ENCODE measurements at regions not wholly inside any gene's neighbourhood (a gene's known extent, or its start where the extent isn't known, plus 50 kb on each side); places are given as distances from the start of the nearest gene placed in this dataset.

- Histone ChIP-seq H3K27ac (ENCODE audit: low read length) (no peak overlapping the region), H3K27me3 (ENCODE audit: control insufficient read depth, insufficient read depth, low read length) (no peaks in the 10 kb centered on the region), H3K9me3 (ENCODE audit: control insufficient read depth, insufficient read depth, low read depth, low read length) (no peaks in the 10 kb centered on the region), H3K4me3 (ENCODE audit: low read depth in 2 of 2, low read length in 2 of 2) (no peak overlapping the region), H3K36me3 (ENCODE audit: control insufficient read depth, insufficient read depth, low read length) (no peaks in the 10 kb centered on the region; the same call in 1 of the 2 replicates), H3K4me1 (ENCODE audit: control insufficient read depth, insufficient read depth, low read length) (no peaks in the 10 kb centered on the region)
- in situ Hi-C loops (cut with HindIII; ENCODE audit: low pct_unique_long_range_greater_than_20kb, low sequenced_read_pairs) = no loop called here
- TF ChIP-seq CTCF (IDR thresholded peaks at IDR 0.05) = no peak
- DNase-seq (ENCODE audit: low read depth, low spot score) (no peak), ATAC-seq (no peak)
- BruUV-seq (replicated peaks) = no TSS peak
- CTCF ChIA-PET = no interaction called here
- intact Hi-C loops (cut with micrococcal nuclease; ENCODE audit: unreplicated experiment) = no loop called here
- POLR2A ChIA-PET = interaction anchor here (0.6 kb wide), 2 partner anchors 62 to 299 kb away, joined by 3 to 7 read pairs; no protein-coding TSS in a partner anchor
Observed at GRCh38 chr2:209160800-209161588, 262.9 kb upstream of the MAP2 start.

- intact Hi-C loops (cut with micrococcal nuclease; ENCODE audit: unreplicated experiment) (no loop called here), in situ Hi-C loops (cut with HindIII; ENCODE audit: low pct_unique_long_range_greater_than_20kb, low sequenced_read_pairs) (no loop called here)
- DNase-seq (ENCODE audit: low read depth, low spot score) (no peak), ATAC-seq (no peak)
- H3K4me1 ChIP-seq (ENCODE audit: control insufficient read depth, insufficient read depth, low read length) = no peaks in the 10 kb centered on the region
- H3K9me3 ChIP-seq (ENCODE audit: control insufficient read depth, insufficient read depth, low read depth, low read length) = no peaks in the 10 kb centered on the region
- H3K27me3 ChIP-seq (ENCODE audit: control insufficient read depth, insufficient read depth, low read length) = no peaks in the 10 kb centered on the region
- H3K36me3 ChIP-seq (ENCODE audit: control insufficient read depth, insufficient read depth, low read length) = no peaks in the 10 kb centered on the region; the same call in 1 of the 2 replicates
- TF ChIP-seq TCF7L2 (IDR thresholded peaks at IDR 0.05; ENCODE audit: low read depth, low read length) (no peak), POLR2AphosphoS5 (IDR thresholded peaks at IDR 0.05; ENCODE audit: low read depth, low read length) (no peak), SIN3A (IDR thresholded peaks at IDR 0.05; ENCODE audit: borderline replicate concordance, insufficient read depth, low read depth, low read length) (no peak), CTCF (IDR thresholded peaks at IDR 0.05) (no peak)
- TF ChIP-seq, protein P1, sequence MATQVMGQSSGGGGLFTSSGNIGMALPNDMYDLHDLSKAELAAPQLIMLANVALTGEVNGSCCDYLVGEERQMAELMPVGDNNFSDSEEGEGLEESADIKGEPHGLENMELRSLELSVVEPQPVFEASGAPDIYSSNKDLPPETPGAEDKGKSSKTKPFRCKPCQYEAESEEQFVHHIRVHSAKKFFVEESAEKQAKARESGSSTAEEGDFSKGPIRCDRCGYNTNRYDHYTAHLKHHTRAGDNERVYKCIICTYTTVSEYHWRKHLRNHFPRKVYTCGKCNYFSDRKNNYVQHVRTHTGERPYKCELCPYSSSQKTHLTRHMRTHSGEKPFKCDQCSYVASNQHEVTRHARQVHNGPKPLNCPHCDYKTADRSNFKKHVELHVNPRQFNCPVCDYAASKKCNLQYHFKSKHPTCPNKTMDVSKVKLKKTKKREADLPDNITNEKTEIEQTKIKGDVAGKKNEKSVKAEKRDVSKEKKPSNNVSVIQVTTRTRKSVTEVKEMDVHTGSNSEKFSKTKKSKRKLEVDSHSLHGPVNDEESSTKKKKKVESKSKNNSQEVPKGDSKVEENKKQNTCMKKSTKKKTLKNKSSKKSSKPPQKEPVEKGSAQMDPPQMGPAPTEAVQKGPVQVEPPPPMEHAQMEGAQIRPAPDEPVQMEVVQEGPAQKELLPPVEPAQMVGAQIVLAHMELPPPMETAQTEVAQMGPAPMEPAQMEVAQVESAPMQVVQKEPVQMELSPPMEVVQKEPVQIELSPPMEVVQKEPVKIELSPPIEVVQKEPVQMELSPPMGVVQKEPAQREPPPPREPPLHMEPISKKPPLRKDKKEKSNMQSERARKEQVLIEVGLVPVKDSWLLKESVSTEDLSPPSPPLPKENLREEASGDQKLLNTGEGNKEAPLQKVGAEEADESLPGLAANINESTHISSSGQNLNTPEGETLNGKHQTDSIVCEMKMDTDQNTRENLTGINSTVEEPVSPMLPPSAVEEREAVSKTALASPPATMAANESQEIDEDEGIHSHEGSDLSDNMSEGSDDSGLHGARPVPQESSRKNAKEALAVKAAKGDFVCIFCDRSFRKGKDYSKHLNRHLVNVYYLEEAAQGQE (IDR thresholded peaks at IDR 0.05; ENCODE audit: insufficient read depth in 1 of 2, low read depth in 2 of 2, low read length in 1 of 2) = no peak
- POLR2A ChIA-PET = interaction anchor here (0.6 kb wide), 1 partner anchor 301 kb away, joined by 3 read pairs; no protein-coding TSS in a partner anchor
- H3K27ac ChIP-seq (ENCODE audit: low read length) = no peak overlapping the region
- CTCF ChIA-PET = no interaction called here
- no TSS peak for BruUV-seq (replicated peaks)
- no peak overlapping the region for H3K4me3 ChIP-seq (ENCODE audit: low read depth in 2 of 2, low read length in 2 of 2)
Observed at GRCh38 chr2:209162129-209162528, 261.7 kb upstream of the MAP2 start.
